Naive thymus-derived CD4-positive, alpha-beta T cell (primary cell): ENCODE measurements at regions not wholly inside any gene's neighbourhood (a gene's known extent, or its start where the extent isn't known, plus 50 kb on each side); places are given as distances from the start of the nearest gene placed in this dataset.
"Not testable (repeated sequence)": the region's sequence is repeated elsewhere in the genome, so short reads cannot be mapped to it uniquely, and the experiment has no call there.

Experiments used
- ATAC-seq: fragments of 150-1000 bp; cut with Tn5 transposase; 2 replicates; pipeline ENCODE4 v1.10.0; 2021; ENCODE audit warnings: mild to moderate bottlenecking, moderate library complexity
- CTCF ChIA-PET: fragments of 350-600 bp; sonication (Branson Sonifier 250); formaldehyde crosslinking; loops from one replicate; lab custom pipeline; 2021; ENCODE audit warnings: antibody characterized with exemption; lab: Charles Lee
- POLR2A ChIA-PET: fragments of 350-600 bp; sonication (Branson Sonifier 250); formaldehyde crosslinking; loops from one replicate; lab custom pipeline; 2021; ENCODE audit warnings: antibody characterized with exemption, inconsistent platforms; lab: Charles Lee
- DNase-seq, 9 donors: peaks; one replicate each; pipeline versions ENCODE4 v3.0.0 to v3.0.0-alpha.2; 2020 to 2022; ENCODE audit warnings: mixed read lengths in 1 of 9
- H3K27ac ChIP-seq: one replicate; pipeline ENCODE4 v1.7.0; 2013; ENCODE audit warnings: mild to moderate bottlenecking, low read depth, low read length, moderate library complexity
- H3K27me3 ChIP-seq, 2 donors: one replicate each; pipeline ENCODE4 v1.7.0; 2013; ENCODE audit warnings: low read length in 2 of 2, mild to moderate bottlenecking in 2 of 2, moderate library complexity in 2 of 2; ENCODE audit not compliant: control insufficient read depth in 2 of 2, insufficient read depth in 2 of 2
- H3K36me3 ChIP-seq, 3 experiments: 1 replicate in 2 of 3; 2 replicates in 1 of 3; pipeline ENCODE4 v1.7.0; 2013; ENCODE audit warnings: low read length in 3 of 3, mild to moderate bottlenecking in 3 of 3, moderate library complexity in 1 of 3; ENCODE audit not compliant: insufficient read depth in 3 of 3, control insufficient read depth in 2 of 3
- H3K4me1 ChIP-seq, 2 donors: one replicate each; pipeline ENCODE4 v1.7.0; 2013; ENCODE audit warnings: low read length in 2 of 2, mild to moderate bottlenecking in 2 of 2, moderate library complexity in 1 of 2; ENCODE audit not compliant: control insufficient read depth in 2 of 2, insufficient read depth in 2 of 2
- H3K4me3 ChIP-seq: 2 replicates; pipeline ENCODE4 v1.7.0; 2013; ENCODE audit warnings: mild to moderate bottlenecking, low read length
- H3K9me3 ChIP-seq, 3 experiments: 1 replicate in 2 of 3; 2 replicates in 1 of 3; pipeline ENCODE4 v1.7.0; 2013; ENCODE audit warnings: low read length in 3 of 3; ENCODE audit not compliant: control insufficient read depth in 2 of 3
- H3K27ac Mint-ChIP-seq, 9 donors: one replicate each; pipeline ENCODE4 v1.8.0; 2020 to 2022; ENCODE audit warnings: mixed read lengths in 9 of 9, mild to moderate bottlenecking in 8 of 9, moderate library complexity in 5 of 9, inconsistent platforms in 2 of 9
- H3K27me3 Mint-ChIP-seq, 5 donors: one replicate each; pipeline ENCODE4 v1.8.0; 2021 to 2022; ENCODE audit warnings: mixed read lengths in 5 of 5, mild to moderate bottlenecking in 1 of 5
- H3K36me3 Mint-ChIP-seq, 5 donors: one replicate each; pipeline ENCODE4 v1.8.0; 2020 to 2022; ENCODE audit warnings: mixed read lengths in 5 of 5, mild to moderate bottlenecking in 3 of 5, inconsistent platforms in 1 of 5
- H3K4me1 Mint-ChIP-seq, 7 donors: one replicate each; pipeline ENCODE4 v1.8.0; 2020 to 2022; ENCODE audit warnings: mixed read lengths in 7 of 7, mild to moderate bottlenecking in 3 of 7, inconsistent platforms in 1 of 7
- H3K4me3 Mint-ChIP-seq, 10 donors: one replicate each; pipeline ENCODE4 v1.8.0; 2020 to 2022; ENCODE audit warnings: mild to moderate bottlenecking in 10 of 10, mixed read lengths in 10 of 10, moderate library complexity in 6 of 10, inconsistent platforms in 2 of 10
- H3K9me3 Mint-ChIP-seq, 11 donors: one replicate each; pipeline ENCODE4 v1.8.0; 2020 to 2022; ENCODE audit warnings: mixed read lengths in 11 of 11, mild to moderate bottlenecking in 4 of 11, inconsistent platforms in 1 of 11, moderate library complexity in 1 of 11
- intact Hi-C, 2 donors: fragments of 100-400 bp; cut with micrococcal nuclease; formaldehyde crosslinking; loops; one replicate each; pipeline ENCODE4 v1.15.1; 2023

GRCh38 chr3:185306286-185306685 lies 52.4 kb upstream of the EHHADH start:
- H3K9me3 ChIP-seq, H3K27ac ChIP-seq, H3K27me3 ChIP-seq, POLR2A ChIA-PET, ATAC-seq, H3K4me1 Mint-ChIP-seq, H3K4me3 Mint-ChIP-seq, DNase-seq, H3K36me3 ChIP-seq, H3K27ac Mint-ChIP-seq, H3K27me3 Mint-ChIP-seq, H3K4me1 ChIP-seq, CTCF ChIA-PET, H3K4me3 ChIP-seq: not testable (repeated sequence)
- intact Hi-C loops: loop anchor here in 1 of 2 donors (5.0 kb wide), 1 partner anchor 429 kb away; no protein-coding TSS in a partner anchor
- H3K9me3 Mint-ChIP-seq: peaks cover 3 to 32% (median 17%) of the 10 kb centered on the region in 11 donors
- peaks cover 15 to 67% (median 52%) of the 10 kb centered on the region in 5 donors for H3K36me3 Mint-ChIP-seq

- ATAC-seq (no peak), DNase-seq (no peak)
- peaks cover 15 to 63% (median 53%) of the 10 kb centered on the region in 5 donors for H3K36me3 Mint-ChIP-seq
- peak overlapping the region in 1 of 10 donors; percentile 14 for H3K4me3 Mint-ChIP-seq
- H3K36me3 ChIP-seq: peaks cover 0 to 4% (median 0%) of the 10 kb centered on the region in 3 experiments
- no peak overlapping the region for H3K27ac ChIP-seq
- H3K4me1 ChIP-seq: no peaks in the 10 kb centered on the region
- H3K27me3 ChIP-seq: no peaks in the 10 kb centered on the region
- ChIA-PET POLR2A (no interaction called here), CTCF (interaction anchor here (1.0 kb wide), 1 partner anchor 8 kb away, joined by 3 read pairs; no protein-coding TSS in a partner anchor)
- H3K4me1 Mint-ChIP-seq: peaks cover 0 to 5% (median 0%) of the 10 kb centered on the region in 7 donors
- intact Hi-C loops: loop anchor here in 1 of 2 donors (5.0 kb wide), 1 partner anchor 430 kb away; no protein-coding TSS in a partner anchor
- no peak overlapping the region for H3K4me3 ChIP-seq
- peaks cover 3 to 32% (median 17%) of the 10 kb centered on the region in 11 donors for H3K9me3 Mint-ChIP-seq
- H3K27me3 Mint-ChIP-seq: peaks cover 0 to 5% (median 0%) of the 10 kb centered on the region in 5 donors
- H3K27ac Mint-ChIP-seq: no peak overlapping the region
- no peaks in the 10 kb centered on the region for H3K9me3 ChIP-seq
Observed at GRCh38 chr3:185306847-185307246, 53.0 kb upstream of the EHHADH start.

GRCh38 chr3:185308126-185308754 lies 54.4 kb upstream of the EHHADH start:
- peaks cover 0 to 5% (median 0%) of the 10 kb centered on the region in 5 donors for H3K27me3 Mint-ChIP-seq
- peaks cover 0 to 4% (median 0%) of the 10 kb centered on the region in 3 experiments for H3K36me3 ChIP-seq
- ATAC-seq (peak; percentile 65), DNase-seq (peak in 7 of 9 donors; percentile 6 to 45 (median 23))
- H3K27ac ChIP-seq: no peak overlapping the region
- peaks cover 0 to 5% (median 0%) of the 10 kb centered on the region in 7 donors for H3K4me1 Mint-ChIP-seq
- no peaks in the 10 kb centered on the region for H3K27me3 ChIP-seq
- H3K4me3 ChIP-seq: no peak overlapping the region
- H3K4me3 Mint-ChIP-seq: no peak overlapping the region
- peaks cover 15 to 59% (median 58%) of the 10 kb centered on the region in 5 donors for H3K36me3 Mint-ChIP-seq
- ChIA-PET CTCF (no interaction called here), POLR2A (no interaction called here)
- no peaks in the 10 kb centered on the region for H3K9me3 ChIP-seq
- no peak overlapping the region for H3K27ac Mint-ChIP-seq
- H3K4me1 ChIP-seq: no peaks in the 10 kb centered on the region
- peaks cover 3 to 37% (median 17%) of the 10 kb centered on the region in 11 donors for H3K9me3 Mint-ChIP-seq
- intact Hi-C loops: loop anchor here in 1 of 2 donors (5.0 kb wide), 1 partner anchor 431 kb away; no protein-coding TSS in a partner anchor

- Mint-ChIP-seq H3K4me3 (no peak overlapping the region), H3K4me1 (peaks cover 0 to 5% (median 0%) of the 10 kb centered on the region in 7 donors), H3K9me3 (peaks cover 3 to 37% (median 17%) of the 10 kb centered on the region in 11 donors), H3K27ac (no peak overlapping the region), H3K36me3 (peaks cover 15 to 53% (median 50%) of the 10 kb centered on the region in 5 donors), H3K27me3 (peaks cover 0 to 5% (median 0%) of the 10 kb centered on the region in 5 donors)
- Histone ChIP-seq H3K27me3 (no peaks in the 10 kb centered on the region), H3K36me3 (peaks cover 0 to 4% (median 0%) of the 10 kb centered on the region in 3 experiments), H3K4me3 (no peak overlapping the region), H3K4me1 (no peaks in the 10 kb centered on the region), H3K27ac (no peak overlapping the region), H3K9me3 (no peaks in the 10 kb centered on the region)
- CTCF ChIA-PET: no interaction called here
- POLR2A ChIA-PET: no interaction called here
- intact Hi-C loops: loop anchor here in 1 of 2 donors (5.0 kb wide), 1 partner anchor 432 kb away; no protein-coding TSS in a partner anchor
- no peak for DNase-seq
- ATAC-seq: no peak
Observed at GRCh38 chr3:185309302-185309701, 53.6 kb upstream of the MAP3K13 start.

GRCh38 chr3:185309795-185310194 lies 53.1 kb upstream of the MAP3K13 start:
- Histone ChIP-seq H3K4me3 (no peak overlapping the region), H3K36me3 (peaks cover 0 to 4% (median 0%) of the 10 kb centered on the region in 3 experiments), H3K27me3 (no peaks in the 10 kb centered on the region), H3K27ac (no peak overlapping the region), H3K4me1 (no peaks in the 10 kb centered on the region), H3K9me3 (no peaks in the 10 kb centered on the region)
- intact Hi-C loops: loop anchor here in 1 of 2 donors (5.0 kb wide), 1 partner anchor 432 kb away; no protein-coding TSS in a partner anchor
- Mint-ChIP-seq H3K9me3 (peaks cover 3 to 37% (median 17%) of the 10 kb centered on the region in 11 donors), H3K4me3 (no peak overlapping the region), H3K36me3 (peaks cover 15 to 52% (median 48%) of the 10 kb centered on the region in 5 donors), H3K27me3 (peaks cover 0 to 5% (median 0%) of the 10 kb centered on the region in 5 donors), H3K4me1 (peaks cover 0 to 5% (median 0%) of the 10 kb centered on the region in 7 donors), H3K27ac (no peak overlapping the region)
- ChIA-PET CTCF (no interaction called here), POLR2A (no interaction called here)
- ATAC-seq (no peak), DNase-seq (no peak)

GRCh38 chr3:185311991-185312390 lies 50.9 kb upstream of the MAP3K13 start:
- no peak for ATAC-seq
- no peak overlapping the region for H3K4me3 Mint-ChIP-seq
- DNase-seq: no peak
- ChIA-PET POLR2A (no interaction called here), CTCF (interaction anchor here (0.7 kb wide), 1 partner anchor 911 kb away, joined by 3 read pairs; no protein-coding TSS in a partner anchor)
- no peak overlapping the region for H3K27ac ChIP-seq
- H3K4me1 Mint-ChIP-seq: peaks cover 0 to 5% (median 0%) of the 10 kb centered on the region in 7 donors
- intact Hi-C loops: no loop called here
- H3K4me3 ChIP-seq: no peak overlapping the region
- no peaks in the 10 kb centered on the region for H3K4me1 ChIP-seq
- peaks cover 3 to 31% (median 13%) of the 10 kb centered on the region in 11 donors for H3K9me3 Mint-ChIP-seq
- no peaks in the 10 kb centered on the region for H3K9me3 ChIP-seq
- peaks cover 0 to 4% (median 0%) of the 10 kb centered on the region in 3 experiments for H3K36me3 ChIP-seq
- peaks cover 10 to 34% (median 29%) of the 10 kb centered on the region in 5 donors for H3K36me3 Mint-ChIP-seq
- peaks cover 0 to 5% (median 3%) of the 10 kb centered on the region in 5 donors for H3K27me3 Mint-ChIP-seq
- H3K27me3 ChIP-seq: no peaks in the 10 kb centered on the region
- no peak overlapping the region for H3K27ac Mint-ChIP-seq
